Endothelial cell of umbilical vein (primary cell): ENCODE measurements at regions not wholly inside any gene's neighbourhood (a gene's known extent, or its start where the extent isn't known, plus 50 kb on each side); places are given as distances from the start of the nearest gene placed in this dataset.

Source experiments
- BruUV-seq: library from RNA; stranded (reverse); fragments of 400-500 nt; replicated peaks from 2 replicates; lab custom pipeline; 2021; lab: Mats Ljungman, UMichigan
- CTCF ChIA-PET: fragments of 300-600, 350-600 bp; sonication (Branson Sonifier 250); formaldehyde crosslinking; loops from one replicate; lab custom pipeline; 2021; ENCODE audit warnings: antibody characterized with exemption, inconsistent platforms; lab: Charles Lee
- POLR2A ChIA-PET: fragments of 300-600, 350-600 bp; sonication (Branson Sonifier 250); formaldehyde crosslinking; loops from one replicate; lab custom pipeline; 2021; ENCODE audit warnings: antibody characterized with exemption, inconsistent platforms; lab: Charles Lee
- DNase-seq: peaks from one replicate; pipeline ENCODE4 v3.0.0-alpha.2; 2011; ENCODE audit warnings: low read depth, low spot score
- FAIRE-seq: peaks from 2 replicates; lab custom pipeline; 2011; peaks lifted over from hg19 to GRCh38; lab: Jason Lieb, UNC
- H2AFZ ChIP-seq: 2 replicates; pipeline ENCODE4 v1.6.0; 2012; ENCODE audit warnings: low read depth, low read length, control low read depth, inconsistent platforms
- H3K27ac ChIP-seq: 2 replicates; pipeline ENCODE4 v1.5.1; 2011; ENCODE audit warnings: low read depth, mild to moderate bottlenecking, control low read depth, low read length, moderate library complexity; ENCODE audit not compliant: insufficient read depth
- H3K27me3 ChIP-seq, 2 experiments: 2 replicates each; pipeline versions ENCODE4 v1.6.0 to v1.6.1; 2011; ENCODE audit warnings: low read length in 2 of 2, mixed read lengths in 1 of 2; ENCODE audit not compliant: control insufficient read depth in 2 of 2, insufficient read depth in 2 of 2
- H3K36me3 ChIP-seq, 2 experiments: 2 replicates in 1 of 2; 3 replicates in 1 of 2; pipeline ENCODE4 v1.5.1; 2011; ENCODE audit warnings: low read length in 2 of 2, mild to moderate bottlenecking in 1 of 2, moderate library complexity in 1 of 2; ENCODE audit not compliant: control insufficient read depth in 2 of 2, insufficient read depth in 2 of 2; ENCODE audit errors: extremely low read depth in 1 of 2
- H3K4me1 ChIP-seq: 3 replicates; pipeline ENCODE4 v1.5.1; 2011; ENCODE audit warnings: mild to moderate bottlenecking, low read length; ENCODE audit not compliant: control insufficient read depth, insufficient read depth; ENCODE audit errors: extremely low read depth
- H3K4me2 ChIP-seq: 2 replicates; pipeline ENCODE4 v1.6.1; 2011; ENCODE audit warnings: low read length, control low read depth, mixed read lengths; ENCODE audit not compliant: insufficient read depth
- H3K4me3 ChIP-seq, 3 experiments: fragments of 200-600 bp in 1 of 3; sonication (generic), shearing (Covaris generic) in 1 of 3; replicated peaks in 1 of 3; 2 replicates each; pipeline ENCODE4 v1.5.1; 2011 to 2016; ENCODE audit warnings: control low read depth in 3 of 3, low read length in 3 of 3, mild to moderate bottlenecking in 2 of 3, inconsistent platforms in 1 of 3, low read depth in 1 of 3, moderate library complexity in 1 of 3; ENCODE audit not compliant: insufficient read depth in 1 of 3
- H3K79me2 ChIP-seq: 2 replicates; pipeline ENCODE4 v1.6.0; 2012; ENCODE audit warnings: low read length, inconsistent platforms; ENCODE audit not compliant: control insufficient read depth, insufficient read depth
- H3K9ac ChIP-seq: replicated peaks from 2 replicates; pipeline ENCODE3; 2011; ENCODE audit warnings: low read length, control low read depth; ENCODE audit not compliant: insufficient read depth; ENCODE audit errors: extremely low read depth
- H3K9me1 ChIP-seq: replicated peaks from 3 replicates; pipeline ENCODE4 v1.6.0; 2011; ENCODE audit warnings: mild to moderate bottlenecking, low read length; ENCODE audit not compliant: control insufficient read depth, insufficient read depth; ENCODE audit errors: extremely low read depth
- H3K9me3 ChIP-seq: replicated peaks from 2 replicates; pipeline ENCODE4 v1.5.1; 2012; ENCODE audit warnings: low read length, inconsistent platforms; ENCODE audit not compliant: control insufficient read depth, insufficient read depth
- H4K20me1 ChIP-seq: replicated peaks from 2 replicates; pipeline ENCODE3; 2011; ENCODE audit warnings: mild to moderate bottlenecking, low read length; ENCODE audit not compliant: control insufficient read depth, insufficient read depth; ENCODE audit errors: extremely low read depth
- EZH2 ChIP-seq: IDR thresholded peaks from 2 replicates; pipeline ENCODE4 v1.6.1; 2012; ENCODE audit warnings: borderline replicate concordance, low read depth, mild to moderate bottlenecking, moderate library complexity, low read length, inconsistent platforms; ENCODE audit not compliant: severe bottlenecking
- FOS ChIP-seq: IDR thresholded peaks from 2 replicates; pipeline ENCODE4 v1.6.1; 2011; ENCODE audit warnings: mild to moderate bottlenecking, low read length, moderate library complexity, borderline replicate concordance; ENCODE audit not compliant: insufficient read depth
- GATA2 ChIP-seq: IDR thresholded peaks from 2 replicates; pipeline ENCODE4 v1.7.0; 2011; ENCODE audit warnings: low read depth, mild to moderate bottlenecking, moderate library complexity, mixed read lengths, low read length; ENCODE audit not compliant: insufficient read length, insufficient read depth
- JUN ChIP-seq: IDR thresholded peaks from 2 replicates; pipeline ENCODE4 v1.6.1; 2011; ENCODE audit warnings: borderline replicate concordance, low read depth; ENCODE audit not compliant: insufficient read length, insufficient read depth
- MAX ChIP-seq: IDR thresholded peaks from 2 replicates; pipeline ENCODE4 v1.6.1; 2011; ENCODE audit not compliant: insufficient read depth, insufficient read length
- POLR2A ChIP-seq: IDR thresholded peaks from 2 replicates; pipeline ENCODE4 v1.6.1; 2012; ENCODE audit warnings: low read depth, mild to moderate bottlenecking, control low read depth, low read length
- POLR2AphosphoS5 ChIP-seq: IDR thresholded peaks from 2 replicates; pipeline ENCODE4 v1.6.1; 2012; ENCODE audit warnings: low read depth, mild to moderate bottlenecking, control low read depth, low read length, moderate library complexity; ENCODE audit not compliant: insufficient read depth
- dilution Hi-C: fragments of 300-500 bp; cut with MboI; formaldehyde crosslinking; loops from one replicate; pipeline ENCODE4 v1.15.0; 2019; ENCODE audit warnings: low sequenced_read_pairs; ENCODE audit not compliant: extremely low pct_ligation_motif_present
- intact Hi-C: fragments of 100-400 bp; cut with micrococcal nuclease; formaldehyde crosslinking; loops from one replicate; pipeline ENCODE4 v1.10.0; 2022

GRCh38 chr7:46864716-46865115, 717.2 kb downstream of the TNS3 start:
- no peaks in the 10 kb centered on the region for H3K36me3 ChIP-seq
- POLR2A ChIA-PET, result no interaction called here
- dilution Hi-C loops, result no loop called here
- intact Hi-C loops, result no loop called here
- no peak overlapping the region for H3K9ac ChIP-seq
- no peak for TF ChIP-seq JUN
- TF ChIP-seq FOS, result no peak
- no peak for TF ChIP-seq EZH2
- H4K20me1 ChIP-seq, result no peaks in the 10 kb centered on the region
- CTCF ChIA-PET, result no interaction called here
- DNase-seq (no peak), FAIRE-seq (no peak)
- H3K4me3 ChIP-seq, result no peak overlapping the region
- no peak overlapping the region for H3K27ac ChIP-seq
- H3K9me1 ChIP-seq, result no peaks in the 10 kb centered on the region
- BruUV-seq, result no TSS peak
- no peak overlapping the region for H3K4me2 ChIP-seq
- no peak overlapping the region for H2AFZ ChIP-seq
- no peaks in the 10 kb centered on the region for H3K27me3 ChIP-seq
- H3K9me3 ChIP-seq, result no peaks in the 10 kb centered on the region
- H3K4me1 ChIP-seq, result peaks cover 12% of the 10 kb centered on the region
- no peaks in the 10 kb centered on the region for H3K79me2 ChIP-seq

GRCh38 chr7:46859963-46860475, 721.9 kb downstream of the TNS3 start:
- no peak overlapping the region for H3K4me3 ChIP-seq
- H3K36me3 ChIP-seq, result no peaks in the 10 kb centered on the region
- no peaks in the 10 kb centered on the region for H3K79me2 ChIP-seq
- no peaks in the 10 kb centered on the region for H3K9me3 ChIP-seq
- H3K27ac ChIP-seq, result peak overlapping the region; percentile 54
- H3K9ac ChIP-seq, result peak overlapping the region; percentile 4
- TF ChIP-seq GATA2 (peak; percentile 91), EZH2 (no peak), JUN (no peak), MAX (peak; percentile 15), POLR2A (no peak), FOS (peak; percentile 91), POLR2AphosphoS5 (peak; percentile 63)
- peak; percentile 74 for DNase-seq
- peak overlapping the region; percentile 2 for H3K4me2 ChIP-seq
- ChIA-PET CTCF (interaction anchor here (1.0 to 1.6 kb wide), 2 partner anchors 82 to 107 kb away, joined by 3 to 4 read pairs; no protein-coding TSS in a partner anchor), POLR2A (interaction anchor here (0.6 kb wide), 1 partner anchor 47 kb away, joined by 4 read pairs; no protein-coding TSS in a partner anchor)
- H4K20me1 ChIP-seq, result no peaks in the 10 kb centered on the region
- no TSS peak for BruUV-seq
- H3K9me1 ChIP-seq, result no peaks in the 10 kb centered on the region
- dilution Hi-C loops (no loop called here), intact Hi-C loops (no loop called here)
- H3K27me3 ChIP-seq, result no peaks in the 10 kb centered on the region
- peak overlapping the region; percentile 49 for H2AFZ ChIP-seq
- FAIRE-seq, result peak; percentile 91
- H3K4me1 ChIP-seq, result peaks cover 13% of the 10 kb centered on the region
